ENCODE measurements at regions not wholly inside any gene's neighbourhood (a gene's known extent, or its start where the extent isn't known, plus 50 kb on each side); places are given as distances from the start of the nearest gene placed in this dataset.

GRCh38 chr3:11698326-11699082 lies 54.8 kb upstream of the VGLL4 start:
- H4K20me1 ChIP-seq (ENCODE audit: insufficient read depth, low read length) = no peaks in the 10 kb centered on the region
- H3K27me3 ChIP-seq (replicated peaks; ENCODE audit: insufficient read depth, low read length) = no peaks in the 10 kb centered on the region
- no peaks in the 10 kb centered on the region for H3F3A ChIP-seq (ENCODE audit: insufficient read depth, low read length)
- H3K9me3 ChIP-seq (replicated peaks; ENCODE audit: insufficient read depth, low read length) = no peaks in the 10 kb centered on the region
- no peak for DNase-seq
- H3K4me3 ChIP-seq (ENCODE audit: low read length) = no peak overlapping the region
- H2AFZ ChIP-seq (ENCODE audit: low read length) = no peak overlapping the region
- H3K79me2 ChIP-seq (ENCODE audit: low read length) = peaks cover 29% of the 10 kb centered on the region; the same call in 1 of the 2 replicates
- H3K36me3 ChIP-seq (replicated peaks; ENCODE audit: insufficient read depth, low read length) = no peaks in the 10 kb centered on the region
- no peak overlapping the region for H3K27ac ChIP-seq (ENCODE audit: low read length)
- no peak overlapping the region for H3K9ac ChIP-seq (ENCODE audit: low read length)
- no peaks in the 10 kb centered on the region for H3K4me1 ChIP-seq (ENCODE audit: low read length)
- TF ChIP-seq CTCF (IDR thresholded peaks at IDR 0.05; ENCODE audit: low read length) (no peak), EZH2 (optimal IDR thresholded peaks at IDR 0.05; ENCODE audit: low read depth, low read length) (no peak), EZH2phosphoT487 (IDR thresholded peaks at IDR 0.05; ENCODE audit: low read length) (no peak)
- H3K9me2 ChIP-seq (replicated peaks; ENCODE audit: insufficient read depth, low read length) = no peaks in the 10 kb centered on the region
- no peak overlapping the region for H3K4me2 ChIP-seq (ENCODE audit: low read depth, low read length)

- Histone ChIP-seq H3F3A (ENCODE audit: insufficient read depth, low read length) (no peaks in the 10 kb centered on the region), H4K20me1 (ENCODE audit: insufficient read depth, low read length) (no peaks in the 10 kb centered on the region), H3K9me2 (replicated peaks; ENCODE audit: insufficient read depth, low read length) (no peaks in the 10 kb centered on the region), H3K4me3 (ENCODE audit: low read length) (no peak overlapping the region), H3K4me1 (ENCODE audit: low read length) (no peaks in the 10 kb centered on the region), H3K27me3 (replicated peaks; ENCODE audit: insufficient read depth, low read length) (no peaks in the 10 kb centered on the region), H3K79me2 (ENCODE audit: low read length) (peaks cover 21% of the 10 kb centered on the region; the same call in 1 of the 2 replicates), H3K9me3 (replicated peaks; ENCODE audit: insufficient read depth, low read length) (no peaks in the 10 kb centered on the region), H3K9ac (ENCODE audit: low read length) (no peak overlapping the region), H3K36me3 (replicated peaks; ENCODE audit: insufficient read depth, low read length) (no peaks in the 10 kb centered on the region), H2AFZ (ENCODE audit: low read length) (no peak overlapping the region), H3K4me2 (ENCODE audit: low read depth, low read length) (no peak overlapping the region), H3K27ac (ENCODE audit: low read length) (no peak overlapping the region)
- TF ChIP-seq EZH2phosphoT487 (IDR thresholded peaks at IDR 0.05; ENCODE audit: low read length) = no peak
- TF ChIP-seq EZH2 (optimal IDR thresholded peaks at IDR 0.05; ENCODE audit: low read depth, low read length) = no peak
- TF ChIP-seq CTCF (IDR thresholded peaks at IDR 0.05; ENCODE audit: low read length) = no peak
- no peak for DNase-seq
Measured at GRCh38 chr3:11697701-11698100, 54.0 kb upstream of the VGLL4 start.

GRCh38 chr3:11696054-11696453 lies 52.3 kb upstream of the VGLL4 start:
- Histone ChIP-seq H3K36me3 (replicated peaks; ENCODE audit: insufficient read depth, low read length) (no peaks in the 10 kb centered on the region), H3F3A (ENCODE audit: insufficient read depth, low read length) (no peaks in the 10 kb centered on the region), H3K4me1 (ENCODE audit: low read length) (no peaks in the 10 kb centered on the region), H4K20me1 (ENCODE audit: insufficient read depth, low read length) (no peaks in the 10 kb centered on the region), H3K9ac (ENCODE audit: low read length) (no peak overlapping the region), H3K79me2 (ENCODE audit: low read length) (peaks cover 26% of the 10 kb centered on the region; the same call in 1 of the 2 replicates), H3K4me2 (ENCODE audit: low read depth, low read length) (no peak overlapping the region), H3K27me3 (replicated peaks; ENCODE audit: insufficient read depth, low read length) (no peaks in the 10 kb centered on the region), H2AFZ (ENCODE audit: low read length) (no peak overlapping the region), H3K4me3 (ENCODE audit: low read length) (no peak overlapping the region), H3K9me2 (replicated peaks; ENCODE audit: insufficient read depth, low read length) (no peaks in the 10 kb centered on the region), H3K9me3 (replicated peaks; ENCODE audit: insufficient read depth, low read length) (no peaks in the 10 kb centered on the region), H3K27ac (ENCODE audit: low read length) (no peak overlapping the region)
- DNase-seq = no peak
- TF ChIP-seq CTCF (IDR thresholded peaks at IDR 0.05; ENCODE audit: low read length) (no peak), EZH2 (optimal IDR thresholded peaks at IDR 0.05; ENCODE audit: low read depth, low read length) (no peak), EZH2phosphoT487 (IDR thresholded peaks at IDR 0.05; ENCODE audit: low read length) (no peak)
